HG03520 (cell line): ENCODE measurements at regions not wholly inside any gene's neighbourhood (a gene's known extent, or its start where the extent isn't known, plus 50 kb on each side); places are given as distances from the start of the nearest gene placed in this dataset.

Experiments used
- ATAC-seq: cut with Tn5 transposase; IDR thresholded peaks from one replicate; pipeline ENCODE4 v1.9.1; 2021; ENCODE audit warnings: mild to moderate bottlenecking, moderate library complexity; ENCODE audit not compliant: unreplicated experiment

DNA sequence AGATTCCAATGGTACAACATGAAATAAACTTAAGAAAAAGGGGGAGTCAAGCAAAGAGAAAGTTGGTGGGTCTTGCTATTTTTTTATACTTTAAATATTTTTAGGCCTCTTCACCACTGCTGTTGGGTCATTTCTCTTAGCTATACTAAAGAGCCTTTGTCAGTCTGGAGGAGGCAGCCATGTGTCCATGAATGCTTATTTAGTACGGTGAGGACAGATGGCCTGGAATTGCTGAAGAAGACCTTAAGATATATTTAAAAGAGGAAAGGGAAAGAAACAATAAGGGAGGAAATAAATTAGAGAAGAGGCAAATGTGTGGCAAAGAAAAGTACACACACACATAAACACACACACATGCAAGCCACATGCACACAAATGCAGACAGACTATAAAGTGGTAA lies 560.5 kb upstream of the MEF2C start:
- no peak for ATAC-seq

GRCh38 chr5:89441965-89442364 lies 559.0 kb upstream of the MEF2C start:
- ATAC-seq: no peak

DNA sequence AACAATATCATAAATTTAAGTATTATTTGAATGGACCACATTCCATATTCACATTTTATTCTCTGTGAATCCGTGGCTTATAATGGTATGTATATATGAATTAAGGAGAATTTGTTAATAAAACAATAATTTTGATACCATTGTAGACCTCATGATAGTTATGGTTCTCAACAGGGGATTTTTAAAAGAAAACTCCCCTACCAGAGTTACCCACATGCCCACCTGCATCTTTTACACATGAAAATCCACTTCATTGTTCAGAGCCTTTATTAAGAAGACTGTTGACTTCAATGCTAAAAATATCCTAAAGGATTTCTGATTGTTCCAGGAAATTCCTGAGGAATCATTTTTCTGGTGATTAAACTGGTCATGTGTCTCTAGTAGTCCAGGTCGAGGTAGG lies 557.7 kb upstream of the MEF2C start:
- ATAC-seq: no peak

DNA sequence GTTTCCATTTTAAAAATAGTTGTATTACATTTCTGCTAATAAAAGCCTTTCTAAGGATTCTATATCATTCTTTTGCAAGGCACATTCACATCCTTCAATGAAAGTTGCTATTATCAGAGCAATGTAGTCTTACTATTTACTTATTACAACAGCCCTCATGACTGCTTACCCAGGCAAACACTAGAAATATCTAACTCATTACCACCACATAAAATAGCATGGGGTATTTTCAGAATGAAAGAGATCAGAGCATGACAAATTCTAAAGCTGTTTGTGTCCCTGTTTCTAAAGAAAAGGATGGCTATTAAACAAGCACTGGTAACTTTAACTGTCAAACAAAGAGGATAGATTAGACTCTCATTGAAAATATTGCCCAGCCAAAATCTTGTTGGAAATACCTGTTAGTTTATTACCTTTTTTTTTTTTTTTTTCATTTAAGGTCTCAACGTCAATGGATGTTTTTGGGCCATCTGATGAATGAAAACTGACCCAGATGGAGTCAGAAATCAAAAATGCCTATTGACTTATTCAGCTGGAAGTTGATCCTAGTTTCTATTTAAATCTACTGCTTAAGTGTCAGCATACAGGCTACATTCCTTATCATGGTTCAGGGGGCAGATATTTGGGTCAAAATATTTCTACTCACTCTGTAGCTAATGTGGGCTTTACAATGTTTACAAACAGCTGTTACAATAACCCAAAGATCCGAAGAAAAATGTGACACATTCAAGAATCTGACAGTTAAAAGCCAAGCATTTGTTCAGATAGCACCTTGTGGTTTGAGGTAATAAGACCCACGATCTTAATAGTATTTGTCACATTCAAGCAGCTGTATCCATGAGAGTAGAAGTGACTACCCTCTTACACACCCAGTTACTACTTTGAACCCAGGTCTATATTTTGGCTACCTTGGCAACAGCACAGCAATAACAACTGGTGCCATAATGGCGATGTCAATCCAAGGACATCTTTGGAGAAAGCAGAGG lies 554.8 kb upstream of the MEF2C start:
- no peak for ATAC-seq

GRCh38 chr5:89436464-89436863 lies 553.5 kb upstream of the MEF2C start:
- no peak for ATAC-seq

GRCh38 chr5:89435347-89435746 lies 552.4 kb upstream of the MEF2C start:
- peak; percentile 72 for ATAC-seq

GRCh38 chr5:89428624-89429023 lies 545.6 kb upstream of the MEF2C start:
- ATAC-seq: no peak

- ATAC-seq: no peak
Measured at GRCh38 chr5:89425062-89425461, 542.1 kb upstream of the MEF2C start.

DNA sequence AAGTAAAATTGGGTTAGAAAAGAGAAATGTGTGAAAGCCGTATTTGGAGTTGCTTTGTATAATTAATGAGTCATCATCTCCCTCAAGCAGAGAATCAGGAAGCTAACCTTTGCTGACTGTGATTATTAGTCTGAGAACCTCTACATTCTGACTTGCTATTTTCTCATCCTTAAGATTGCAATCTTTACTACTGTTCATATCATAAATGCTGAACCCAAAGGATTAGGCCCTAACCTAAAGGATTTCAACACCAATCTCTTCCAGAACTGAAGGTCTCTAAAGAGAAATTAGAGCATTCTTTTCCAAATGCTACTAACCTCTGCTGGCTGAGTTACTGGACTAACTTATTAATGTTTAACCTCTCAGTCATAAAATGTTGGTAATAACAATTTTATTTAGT lies 538.1 kb upstream of the MEF2C start:
- ATAC-seq: no peak

- no peak for ATAC-seq
Measured at GRCh38 chr5:89418407-89419085, 535.6 kb upstream of the MEF2C start.

- ATAC-seq: no peak
Measured at GRCh38 chr5:89417990-89418389, 535.0 kb upstream of the MEF2C start.

DNA sequence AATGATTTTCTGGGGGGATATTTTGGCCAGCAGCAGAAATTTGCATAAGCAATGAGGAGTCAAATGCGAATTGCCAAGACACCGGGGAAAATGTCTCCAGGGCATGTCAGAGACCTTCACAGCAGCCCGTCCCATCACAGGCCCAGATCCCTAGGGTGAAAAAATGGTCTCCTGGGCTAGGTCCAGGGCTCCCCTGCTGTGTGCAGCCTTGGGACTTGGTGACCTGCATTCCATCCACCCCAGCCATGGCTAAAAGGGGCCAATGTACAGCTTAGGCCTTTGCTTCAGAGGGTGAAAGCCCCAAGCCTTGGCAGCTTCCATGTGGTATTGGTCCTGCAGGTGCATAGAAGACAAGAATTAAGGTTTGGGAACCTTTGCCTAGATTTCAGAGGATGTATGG lies 534.5 kb upstream of the MEF2C start:
- ATAC-seq: no peak

GRCh38 chr5:89411891-89412290 lies 528.9 kb upstream of the MEF2C start:
- ATAC-seq: no peak

DNA sequence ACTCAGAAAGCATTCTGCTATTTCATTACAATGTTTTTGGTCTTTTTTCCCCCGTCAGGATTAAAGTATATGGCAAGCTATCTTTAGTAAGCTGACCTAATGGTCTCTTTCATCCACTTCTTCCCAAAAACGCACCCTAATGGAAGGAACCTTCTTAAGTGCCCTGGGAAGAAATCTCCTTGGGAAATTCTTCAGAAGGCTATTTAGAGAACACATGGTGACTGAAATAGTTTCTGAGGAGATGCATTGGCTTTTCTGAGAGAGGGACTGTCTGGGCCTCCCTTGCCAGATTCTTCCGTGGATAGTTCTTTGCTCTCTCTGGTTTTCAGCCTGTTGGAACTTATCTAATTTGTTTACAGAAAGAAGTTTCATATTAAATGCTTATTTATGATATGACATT lies 524.1 kb upstream of the MEF2C start:
- ATAC-seq: no peak

GRCh38 chr5:89401659-89402058 lies 518.7 kb upstream of the MEF2C start:
- no peak for ATAC-seq

- ATAC-seq: no peak
Measured at GRCh38 chr5:89401012-89401411, 518.0 kb upstream of the MEF2C start.

GRCh38 chr5:89399548-89399947 lies 516.6 kb upstream of the MEF2C start:
- no peak for ATAC-seq

GRCh38 chr5:89397096-89397495 lies 514.1 kb upstream of the MEF2C start:
- ATAC-seq: peak; percentile 73

- peak; percentile 40 for ATAC-seq
Measured at GRCh38 chr5:89396278-89396954, 513.4 kb upstream of the MEF2C start.

- ATAC-seq: no peak
Measured at GRCh38 chr5:89395111-89395510, 512.1 kb upstream of the MEF2C start.

DNA sequence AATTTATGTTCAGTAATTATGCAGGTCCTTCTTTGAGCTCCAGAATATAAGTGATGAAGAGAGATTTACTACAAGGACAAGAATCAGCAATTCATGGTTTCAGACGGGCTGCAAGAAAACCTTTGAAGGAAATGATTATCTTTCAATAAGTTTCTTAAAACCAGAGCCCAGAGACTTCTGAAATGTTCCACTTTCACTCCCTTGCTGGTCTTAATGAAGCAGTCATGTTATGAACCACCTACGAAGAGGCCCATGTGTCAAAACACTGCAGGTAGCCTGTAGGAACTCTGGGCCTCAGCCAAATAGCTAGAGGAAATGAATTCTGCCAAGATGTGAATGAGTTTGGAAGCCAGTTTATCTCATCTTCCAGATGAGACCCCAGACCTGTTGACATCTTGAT lies 505.9 kb upstream of the MEF2C start:
- ATAC-seq: no peak

DNA sequence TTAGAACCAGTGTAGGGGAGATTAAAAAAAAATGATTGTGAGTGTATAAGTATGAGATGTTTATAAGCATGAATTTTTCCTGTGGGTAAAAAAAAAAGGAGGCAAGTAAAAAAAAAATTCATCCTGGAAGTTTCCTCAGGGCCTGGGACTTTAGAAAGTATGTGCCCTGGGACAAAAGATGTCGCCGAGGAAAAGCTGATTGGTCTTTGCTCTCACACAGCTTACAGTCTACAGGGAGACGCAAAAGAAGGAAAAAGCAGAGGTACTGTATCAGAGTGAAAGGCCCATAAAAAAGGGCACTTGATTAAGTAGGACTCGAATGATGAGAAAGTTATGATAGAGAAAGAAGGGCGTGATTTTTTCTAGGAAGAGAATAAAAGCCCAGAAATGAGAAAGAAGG lies 501.4 kb upstream of the MEF2C start:
- no peak for ATAC-seq
